K562 (cell line): ENCODE measurements at regions not wholly inside any gene's neighbourhood (a gene's known extent, or its start where the extent isn't known, plus 50 kb on each side); places are given as distances from the start of the nearest gene placed in this dataset.

Experiments used
- ATAC-seq: fragments of 200-7000 bp; cut with Tn5 transposase; 3 replicates; pipeline ENCODE4 v1.9.1; 2020; ENCODE audit warnings: moderate library complexity
- BruUV-seq: library from RNA; stranded (reverse); fragments of 400-500 nt; replicated peaks from 2 replicates; lab custom pipeline; 2021; lab: Mats Ljungman, UMichigan
- CTCF ChIA-PET: fragments of 300-600 bp; formaldehyde crosslinking; extraction: SDS; loops from one replicate; lab custom pipeline; 2021; ENCODE audit warnings: low intra/inter-chr PET ratio; lab: Yijun Ruan, JAX
- POLR2A ChIA-PET: fragments of 300-600, 350-650 bp; sonication (Branson Sonifier 250); formaldehyde crosslinking; extraction: SDS; loops from one replicate; lab custom pipeline; 2021; ENCODE audit warnings: antibody characterized with exemption, inconsistent platforms; lab: Yijun Ruan, JAX
- DNase-seq, 4 experiments: peaks; one replicate each; pipeline versions ENCODE4 v3.0.0 to v3.0.0-alpha.2; 2011 to 2018; ENCODE audit warnings: low spot score in 3 of 4, mixed read lengths in 3 of 4; ENCODE audit errors: extremely low read depth in 1 of 4
- FAIRE-seq: peaks from 2 replicates; lab custom pipeline; 2011; peaks lifted over from hg19 to GRCh38; lab: Jason Lieb, UNC
- H2AFZ ChIP-seq: 2 replicates; pipeline ENCODE4 v1.6.0; 2011; ENCODE audit warnings: low read depth, low read length, control low read depth, inconsistent platforms
- H3K27ac ChIP-seq: fragments of 200-600 bp; 3 replicates; pipeline ENCODE4 v1.8.0; 2011; ENCODE audit warnings: low read depth, mild to moderate bottlenecking, control low read depth, inconsistent platforms, low read length, moderate library complexity, mixed read lengths; ENCODE audit errors: extremely low read depth
- H3K27me3 ChIP-seq, 2 experiments: fragments of 300-600 bp in 1 of 2; 2 replicates in 1 of 2; 3 replicates in 1 of 2; pipeline versions ENCODE4 v1.6.0 to v1.8.0; 2011; ENCODE audit warnings: inconsistent platforms in 2 of 2, low read length in 2 of 2, mild to moderate bottlenecking in 1 of 2, mixed read lengths in 1 of 2, moderate library complexity in 1 of 2; ENCODE audit not compliant: control insufficient read depth in 2 of 2, insufficient read depth in 2 of 2
- H3K36me3 ChIP-seq: fragments of 300-600 bp; 3 replicates; pipeline ENCODE4 v1.8.0; 2011; ENCODE audit warnings: mild to moderate bottlenecking, low read length, inconsistent platforms; ENCODE audit not compliant: control insufficient read depth, insufficient read depth
- H3K4me1 ChIP-seq, 2 experiments: fragments of 200-600 bp in 1 of 2; replicated peaks in 1 of 2; 2 replicates in 1 of 2; 3 replicates in 1 of 2; pipeline versions ENCODE4 v1.5.1 to v1.8.0; 2011; ENCODE audit warnings: inconsistent platforms in 2 of 2, low read length in 2 of 2, mild to moderate bottlenecking in 1 of 2, mixed read lengths in 1 of 2, moderate library complexity in 1 of 2; ENCODE audit not compliant: control insufficient read depth in 2 of 2, insufficient read depth in 2 of 2
- H3K4me2 ChIP-seq: 2 replicates; pipeline ENCODE4 v1.6.1; 2011; ENCODE audit warnings: low read length, control low read depth, inconsistent platforms, mixed read lengths; ENCODE audit not compliant: insufficient read depth
- H3K4me3 ChIP-seq: fragments of 200-600 bp; sonication (generic), shearing (Covaris generic); 2 replicates; pipeline ENCODE4 v1.5.1; 2016; ENCODE audit warnings: control low read depth, inconsistent platforms
- H3K79me2 ChIP-seq: fragments of 200-600 bp; 3 replicates; pipeline ENCODE4 v1.8.0; 2011; ENCODE audit warnings: low read length, inconsistent platforms; ENCODE audit not compliant: control insufficient read depth, insufficient read depth
- H3K9ac ChIP-seq, 2 experiments: 2 replicates each; pipeline versions ENCODE4 v1.6.0 to v1.6.1; 2011; ENCODE audit warnings: low read depth in 2 of 2, low read length in 2 of 2, control low read depth in 1 of 2, inconsistent platforms in 1 of 2, mild to moderate bottlenecking in 1 of 2, mixed read lengths in 1 of 2; ENCODE audit not compliant: insufficient read depth in 1 of 2
- H3K9me1 ChIP-seq: one replicate; pipeline ENCODE4 v1.6.0; 2011; ENCODE audit warnings: inconsistent platforms, mild to moderate bottlenecking, low read length, moderate library complexity; ENCODE audit not compliant: control insufficient read depth, insufficient read depth
- H3K9me3 ChIP-seq: replicated peaks from 2 replicates; pipeline ENCODE4 v1.5.1; 2011; ENCODE audit warnings: low read depth, low read length, inconsistent platforms; ENCODE audit not compliant: control insufficient read depth, insufficient read depth
- H4K20me1 ChIP-seq: replicated peaks from 2 replicates; pipeline ENCODE4 v1.6.1; 2011; ENCODE audit warnings: low read length, inconsistent platforms, mixed read lengths; ENCODE audit not compliant: control insufficient read depth, insufficient read depth
- KDM1A ChIP-seq, 2 experiments: fragments of 450-650 bp; IDR thresholded peaks; 2 replicates each; pipeline ENCODE4 v1.6.1; 2016; ENCODE audit warnings: mild to moderate bottlenecking in 2 of 2
- TOE1 ChIP-seq, 2 experiments: fragments of 450-650 bp in 1 of 2; sonication (generic) in 1 of 2; formaldehyde crosslinking in 1 of 2; IDR thresholded peaks; 2 replicates each; pipeline versions ENCODE4 v1.7.1 to v1.8.0; 2016 to 2022; ENCODE audit warnings: borderline replicate concordance in 2 of 2, mild to moderate bottlenecking in 2 of 2, antibody characterized with exemption in 1 of 2, inconsistent platforms in 1 of 2, low read depth in 1 of 2, missing genetic modification reagents in 1 of 2, moderate library complexity in 1 of 2
- ZNF766 ChIP-seq: fragments of 200-800 bp; sonication (Bioruptor generic); conservative IDR thresholded peaks from 2 replicates; pipeline ENCODE4 v1.6.1; 2016; ENCODE audit warnings: missing genetic modification characterization, missing compliant biosample characterization
- WGBS: fragments of 100-300 bp; shearing (Covaris generic); methylation state at CpG from one replicate; pipeline ENCODE4 v1.1.6; 2016; ENCODE audit warnings: low coverage, mixed read lengths; ENCODE audit not compliant: insufficient coverage; ENCODE audit errors: missing lambda C conversion rate; 5-methylcytosine and 5-hydroxymethylcytosine counted together
- in situ Hi-C: fragments of 300-500 bp; cut with MboI; formaldehyde crosslinking; loops from 4 replicates; pipeline ENCODE4 v1.15.0; 2018; ENCODE audit warnings: inconsistent platforms, mixed read lengths
- intact Hi-C: fragments of 100-400 bp; cut with micrococcal nuclease; formaldehyde crosslinking; loops from 2 replicates; pipeline ENCODE4 v1.14.2; 2022
- TF ChIP-seq, protein P1 (sequence below), 2 experiments: fragments of 450-650 bp in 1 of 2; sonication (generic) in 1 of 2; formaldehyde crosslinking in 1 of 2; IDR thresholded peaks; 2 replicates each; pipeline versions ENCODE4 v1.7.1 to v1.9.0; 2016 to 2022; ENCODE audit warnings: inconsistent platforms in 1 of 2, mild to moderate bottlenecking in 1 of 2, missing genetic modification reagents in 1 of 2
- TF ChIP-seq, protein P2 (sequence below): sonication (generic); formaldehyde crosslinking; IDR thresholded peaks from 2 replicates; pipeline ENCODE4 v1.8.1; 2022; ENCODE audit warnings: missing genetic modification reagents
- TF ChIP-seq, protein P3 (sequence below), 2 experiments: fragments of 450-650 bp in 1 of 2; IDR thresholded peaks; 2 replicates each; pipeline ENCODE4 v1.6.1; 2011 to 2017; ENCODE audit warnings: low read depth in 2 of 2, antibody characterized with exemption in 1 of 2, borderline replicate concordance in 1 of 2, low read length in 1 of 2, mild to moderate bottlenecking in 1 of 2, mixed read lengths in 1 of 2; ENCODE audit not compliant: control insufficient read depth in 1 of 2

DNA sequence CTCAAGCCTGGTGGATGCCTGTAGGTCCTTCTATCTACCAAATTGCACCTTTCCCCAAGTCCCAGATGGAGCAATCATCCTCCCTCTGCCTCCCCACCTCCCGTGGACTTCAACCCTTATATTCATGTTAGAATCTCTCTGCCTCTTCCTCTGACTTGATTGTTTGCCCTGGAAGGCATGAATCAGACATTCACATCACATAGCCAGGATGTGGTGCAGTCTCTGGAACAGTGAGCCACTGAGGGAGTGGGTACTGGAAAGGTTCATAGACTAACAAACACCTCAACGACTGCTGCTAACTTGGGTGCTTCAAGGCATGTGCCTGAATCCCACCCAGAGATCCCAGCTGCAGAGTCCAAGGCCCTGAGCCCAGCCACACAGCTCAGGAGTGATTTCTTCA, 494.0 kb downstream of the TNS3 start:
- WGBS = 0% methylated on average over 2 of the region's 2 CpGs
- H2AFZ ChIP-seq = no peak overlapping the region
- no peak overlapping the region for H3K4me2 ChIP-seq
- in situ Hi-C loops (loop anchor here (10.0 kb wide), 1 partner anchor 1163 kb away; the partner anchor contains the start of gene IGFBP3), intact Hi-C loops (loop anchor here (2.0 kb wide), 1 partner anchor 1165 kb away; no protein-coding TSS in a partner anchor)
- no peaks in the 10 kb centered on the region for H3K27me3 ChIP-seq
- DNase-seq = no peak
- FAIRE-seq = no peak
- no peaks in the 10 kb centered on the region for H3K36me3 ChIP-seq
- ChIA-PET CTCF (interaction anchor here (1.1 kb wide), 1 partner anchor 1165 kb away, joined by 3 read pairs; no protein-coding TSS in a partner anchor), POLR2A (interaction anchor here (0.8 kb wide), 1 partner anchor 9 kb away, joined by 3 read pairs; no protein-coding TSS in a partner anchor)
- H4K20me1 ChIP-seq = no peaks in the 10 kb centered on the region; the same call in 1 of the 2 replicates
- no peaks in the 10 kb centered on the region for H3K4me1 ChIP-seq
- BruUV-seq = no TSS peak
- H3K27ac ChIP-seq = no peak overlapping the region
- no peak for ATAC-seq
- H3K9me3 ChIP-seq = no peaks in the 10 kb centered on the region
- no peak overlapping the region for H3K4me3 ChIP-seq
- H3K9me1 ChIP-seq = no peaks in the 10 kb centered on the region
- H3K79me2 ChIP-seq = no peaks in the 10 kb centered on the region
- no peak overlapping the region for H3K9ac ChIP-seq
- no peak for TF ChIP-seq TOE1 (IDR thresholded peaks at IDR 0.05; ENCODE audit: borderline replicate concordance)
- TF ChIP-seq TOE1 (CRISPR knock-in tag; IDR thresholded peaks at IDR 0.05; ENCODE audit: borderline replicate concordance, low read depth) = no peak
- TF ChIP-seq, protein P1, sequence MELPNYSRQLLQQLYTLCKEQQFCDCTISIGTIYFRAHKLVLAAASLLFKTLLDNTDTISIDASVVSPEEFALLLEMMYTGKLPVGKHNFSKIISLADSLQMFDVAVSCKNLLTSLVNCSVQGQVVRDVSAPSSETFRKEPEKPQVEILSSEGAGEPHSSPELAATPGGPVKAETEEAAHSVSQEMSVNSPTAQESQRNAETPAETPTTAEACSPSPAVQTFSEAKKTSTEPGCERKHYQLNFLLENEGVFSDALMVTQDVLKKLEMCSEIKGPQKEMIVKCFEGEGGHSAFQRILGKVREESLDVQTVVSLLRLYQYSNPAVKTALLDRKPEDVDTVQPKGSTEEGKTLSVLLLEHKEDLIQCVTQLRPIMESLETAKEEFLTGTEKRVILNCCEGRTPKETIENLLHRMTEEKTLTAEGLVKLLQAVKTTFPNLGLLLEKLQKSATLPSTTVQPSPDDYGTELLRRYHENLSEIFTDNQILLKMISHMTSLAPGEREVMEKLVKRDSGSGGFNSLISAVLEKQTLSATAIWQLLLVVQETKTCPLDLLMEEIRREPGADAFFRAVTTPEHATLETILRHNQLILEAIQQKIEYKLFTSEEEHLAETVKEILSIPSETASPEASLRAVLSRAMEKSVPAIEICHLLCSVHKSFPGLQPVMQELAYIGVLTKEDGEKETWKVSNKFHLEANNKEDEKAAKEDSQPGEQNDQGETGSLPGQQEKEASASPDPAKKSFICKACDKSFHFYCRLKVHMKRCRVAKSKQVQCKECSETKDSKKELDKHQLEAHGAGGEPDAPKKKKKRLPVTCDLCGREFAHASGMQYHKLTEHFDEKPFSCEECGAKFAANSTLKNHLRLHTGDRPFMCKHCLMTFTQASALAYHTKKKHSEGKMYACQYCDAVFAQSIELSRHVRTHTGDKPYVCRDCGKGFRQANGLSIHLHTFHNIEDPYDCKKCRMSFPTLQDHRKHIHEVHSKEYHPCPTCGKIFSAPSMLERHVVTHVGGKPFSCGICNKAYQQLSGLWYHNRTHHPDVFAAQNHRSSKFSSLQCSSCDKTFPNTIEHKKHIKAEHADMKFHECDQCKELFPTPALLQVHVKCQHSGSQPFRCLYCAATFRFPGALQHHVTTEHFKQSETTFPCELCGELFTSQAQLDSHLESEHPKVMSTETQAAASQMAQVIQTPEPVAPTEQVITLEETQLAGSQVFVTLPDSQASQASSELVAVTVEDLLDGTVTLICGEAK (IDR thresholded peaks at IDR 0.05) = no peak
- TF ChIP-seq, protein P1 (CRISPR knock-in tag; IDR thresholded peaks at IDR 0.05) = no peak
- TF ChIP-seq ZNF766 (CRISPR knock-in tag) = no peak
- TF ChIP-seq, protein P2, sequence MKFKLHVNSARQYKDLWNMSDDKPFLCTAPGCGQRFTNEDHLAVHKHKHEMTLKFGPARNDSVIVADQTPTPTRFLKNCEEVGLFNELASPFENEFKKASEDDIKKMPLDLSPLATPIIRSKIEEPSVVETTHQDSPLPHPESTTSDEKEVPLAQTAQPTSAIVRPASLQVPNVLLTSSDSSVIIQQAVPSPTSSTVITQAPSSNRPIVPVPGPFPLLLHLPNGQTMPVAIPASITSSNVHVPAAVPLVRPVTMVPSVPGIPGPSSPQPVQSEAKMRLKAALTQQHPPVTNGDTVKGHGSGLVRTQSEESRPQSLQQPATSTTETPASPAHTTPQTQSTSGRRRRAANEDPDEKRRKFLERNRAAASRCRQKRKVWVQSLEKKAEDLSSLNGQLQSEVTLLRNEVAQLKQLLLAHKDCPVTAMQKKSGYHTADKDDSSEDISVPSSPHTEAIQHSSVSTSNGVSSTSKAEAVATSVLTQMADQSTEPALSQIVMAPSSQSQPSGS (CRISPR knock-in tag) = no peak
- TF ChIP-seq KDM1A (IDR thresholded peaks at IDR 0.05) = no peak
- TF ChIP-seq, protein P3, sequence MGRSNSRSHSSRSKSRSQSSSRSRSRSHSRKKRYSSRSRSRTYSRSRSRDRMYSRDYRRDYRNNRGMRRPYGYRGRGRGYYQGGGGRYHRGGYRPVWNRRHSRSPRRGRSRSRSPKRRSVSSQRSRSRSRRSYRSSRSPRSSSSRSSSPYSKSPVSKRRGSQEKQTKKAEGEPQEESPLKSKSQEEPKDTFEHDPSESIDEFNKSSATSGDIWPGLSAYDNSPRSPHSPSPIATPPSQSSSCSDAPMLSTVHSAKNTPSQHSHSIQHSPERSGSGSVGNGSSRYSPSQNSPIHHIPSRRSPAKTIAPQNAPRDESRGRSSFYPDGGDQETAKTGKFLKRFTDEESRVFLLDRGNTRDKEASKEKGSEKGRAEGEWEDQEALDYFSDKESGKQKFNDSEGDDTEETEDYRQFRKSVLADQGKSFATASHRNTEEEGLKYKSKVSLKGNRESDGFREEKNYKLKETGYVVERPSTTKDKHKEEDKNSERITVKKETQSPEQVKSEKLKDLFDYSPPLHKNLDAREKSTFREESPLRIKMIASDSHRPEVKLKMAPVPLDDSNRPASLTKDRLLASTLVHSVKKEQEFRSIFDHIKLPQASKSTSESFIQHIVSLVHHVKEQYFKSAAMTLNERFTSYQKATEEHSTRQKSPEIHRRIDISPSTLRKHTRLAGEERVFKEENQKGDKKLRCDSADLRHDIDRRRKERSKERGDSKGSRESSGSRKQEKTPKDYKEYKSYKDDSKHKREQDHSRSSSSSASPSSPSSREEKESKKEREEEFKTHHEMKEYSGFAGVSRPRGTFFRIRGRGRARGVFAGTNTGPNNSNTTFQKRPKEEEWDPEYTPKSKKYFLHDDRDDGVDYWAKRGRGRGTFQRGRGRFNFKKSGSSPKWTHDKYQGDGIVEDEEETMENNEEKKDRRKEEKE (IDR thresholded peaks at IDR 0.05; ENCODE audit: borderline replicate concordance in 1 of 2, control insufficient read depth in 1 of 2, low read depth in 2 of 2, low read length in 1 of 2) = no peak
